GM18517 (cell line): ENCODE measurements at regions not wholly inside any gene's neighbourhood (a gene's known extent, or its start where the extent isn't known, plus 50 kb on each side); places are given as distances from the start of the nearest gene placed in this dataset.

ENCODE experiments used
- ATAC-seq: cut with Tn5 transposase; IDR thresholded peaks from one replicate; pipeline ENCODE4 v1.9.1; 2021; ENCODE audit warnings: mild to moderate bottlenecking, moderate library complexity; ENCODE audit not compliant: unreplicated experiment

DNA sequence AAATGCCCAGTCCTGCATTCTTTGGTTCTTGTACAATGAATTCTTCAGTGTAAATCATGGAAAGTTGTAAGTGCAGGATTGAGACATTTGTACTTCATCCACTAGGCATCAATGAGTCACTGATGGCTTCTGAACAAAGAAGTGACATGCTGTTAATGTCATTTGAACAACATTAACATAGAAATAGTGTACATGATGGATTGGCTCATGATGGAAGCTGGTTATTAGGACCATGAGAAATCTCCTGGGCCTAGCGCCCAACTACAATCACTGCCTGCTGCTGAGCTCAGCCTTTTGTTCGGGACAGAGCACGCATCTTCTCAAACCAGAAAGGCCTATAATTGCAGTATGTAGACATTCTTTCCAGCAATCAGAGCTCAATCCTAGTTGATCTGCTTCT, 316.8 kb upstream of the TSHZ2 start:
- ATAC-seq: no peak

DNA sequence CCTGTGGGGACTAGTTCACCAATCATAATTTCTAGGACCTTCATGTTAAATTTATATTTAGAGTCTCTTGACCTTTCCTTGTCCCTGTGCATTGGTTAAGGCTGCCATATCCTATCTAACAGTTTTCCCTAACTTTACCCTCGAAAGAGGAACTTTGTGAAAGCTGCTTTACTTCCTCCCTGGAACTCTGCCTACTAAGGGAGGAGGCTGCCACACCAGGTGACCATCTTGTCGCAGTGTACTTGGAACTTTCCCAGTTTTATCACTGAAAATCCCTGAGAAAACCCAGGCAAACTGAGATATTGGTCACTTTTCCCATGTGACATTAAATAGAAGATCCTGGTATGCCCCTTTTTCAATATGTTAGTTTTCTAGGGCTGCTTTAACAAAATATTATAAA, 317.6 kb upstream of the TSHZ2 start:
- no peak for ATAC-seq

DNA sequence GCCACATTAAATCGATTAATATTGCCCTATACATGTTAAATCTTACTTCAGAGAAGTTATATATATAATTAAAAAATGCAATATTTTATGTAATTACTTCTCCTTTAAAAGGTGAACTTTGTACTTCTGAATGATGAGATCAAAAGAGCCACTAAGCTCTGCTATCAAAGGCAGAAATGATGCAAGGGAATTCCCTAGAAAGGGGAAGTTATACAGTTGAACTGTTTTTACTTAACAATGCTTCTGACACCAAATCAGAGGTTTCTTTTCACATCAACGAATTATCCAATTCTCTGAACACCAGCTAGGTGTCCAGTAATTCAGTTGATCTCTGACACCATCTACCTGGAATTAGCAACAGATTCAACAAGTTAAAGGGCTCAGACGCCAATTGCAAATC, 319.9 kb upstream of the TSHZ2 start:
- ATAC-seq: no peak

DNA sequence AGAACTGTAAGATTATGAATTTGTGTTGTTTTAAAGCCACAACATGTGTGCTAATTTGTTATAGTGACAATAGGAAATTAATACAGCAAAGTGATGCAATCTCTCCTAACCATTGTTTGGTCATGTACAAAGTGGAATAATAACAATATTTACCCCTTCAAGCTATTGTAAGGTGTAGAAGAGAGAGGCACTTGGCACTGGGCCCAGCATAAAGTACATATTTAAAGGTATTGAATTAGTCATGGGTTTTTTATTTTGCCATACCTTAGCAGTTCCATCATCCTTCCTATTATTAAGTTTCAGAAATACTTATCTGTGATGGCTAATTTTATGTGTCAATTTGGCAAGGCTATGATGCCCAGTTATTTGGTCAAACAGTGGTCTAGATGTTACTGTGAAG, 322.4 kb upstream of the TSHZ2 start:
- ATAC-seq: no peak

DNA sequence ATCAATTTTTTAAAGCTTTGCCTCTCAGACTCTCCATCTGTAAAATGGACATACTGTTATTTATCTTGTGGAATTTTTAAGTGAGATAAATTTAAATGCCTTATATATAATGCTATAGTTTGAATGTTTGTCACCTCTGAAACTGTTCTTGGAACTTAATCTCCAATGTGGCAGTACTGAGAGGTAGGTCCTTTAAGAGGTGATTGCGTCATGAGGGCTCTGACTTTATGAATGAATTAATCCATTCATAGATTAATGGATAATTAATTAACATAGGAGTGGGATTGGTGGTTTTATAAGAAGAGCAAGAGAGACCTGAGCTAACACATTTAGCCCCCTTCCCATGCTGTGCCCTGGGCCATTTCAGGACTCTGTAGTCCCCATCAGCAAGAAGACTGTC, 326.3 kb upstream of the TSHZ2 start:
- no peak for ATAC-seq

DNA sequence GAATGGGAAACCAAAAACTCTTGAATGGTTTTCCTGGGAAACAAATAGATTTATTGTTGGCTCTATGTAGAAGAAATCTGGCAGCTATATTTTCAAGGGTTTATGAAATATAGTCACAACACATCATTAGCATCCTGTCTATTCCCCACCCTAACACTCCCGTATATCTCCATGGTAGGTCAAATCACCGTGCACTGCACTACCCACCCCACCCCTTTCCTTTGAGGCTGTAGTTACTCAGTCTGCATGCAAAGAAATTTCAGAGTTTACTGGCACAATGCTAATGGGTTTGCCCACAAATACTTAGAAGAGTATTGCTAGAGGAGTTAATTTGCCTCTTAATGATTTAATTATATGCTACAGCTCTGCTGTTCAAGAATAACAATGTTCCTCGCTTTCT, 329.1 kb upstream of the TSHZ2 start:
- no peak for ATAC-seq

DNA sequence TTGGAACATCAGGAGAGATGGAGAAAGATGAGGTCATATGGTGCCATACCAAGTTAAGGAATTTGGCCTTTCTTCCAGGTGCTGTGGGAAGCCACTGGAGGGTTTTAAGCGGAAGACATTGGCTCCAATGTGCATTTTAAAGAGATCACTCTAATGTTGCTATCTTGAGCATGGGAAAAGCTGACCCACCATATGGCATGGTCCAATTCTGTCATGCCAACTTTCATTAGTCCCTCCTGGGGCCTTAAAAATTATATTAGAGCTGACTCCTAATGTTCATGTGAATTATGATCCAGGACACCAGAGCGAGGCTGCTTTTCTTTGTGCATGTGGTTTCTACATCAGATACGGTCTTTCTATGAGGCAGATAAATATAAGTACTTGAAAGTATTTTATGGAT, 335.0 kb upstream of the TSHZ2 start:
- ATAC-seq: no peak

DNA sequence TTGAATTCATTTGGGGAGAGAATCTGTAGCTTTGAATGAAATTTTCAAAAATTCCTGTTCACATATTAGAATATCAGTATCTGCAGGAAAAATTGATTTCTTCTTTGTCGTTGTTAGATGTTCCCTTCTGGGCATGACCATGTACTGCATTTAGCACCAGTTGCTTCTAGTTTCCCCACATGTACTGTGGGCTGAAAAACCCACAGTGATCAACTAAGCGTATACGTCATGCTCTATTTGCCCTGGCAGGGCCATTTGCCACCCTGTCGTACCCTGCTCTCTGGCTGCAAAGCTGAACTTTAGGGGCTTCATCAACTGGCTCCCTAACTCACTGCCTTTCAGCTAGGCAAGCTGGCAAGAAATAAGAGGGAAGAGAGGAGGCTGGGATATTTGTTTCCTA, 340.7 kb upstream of the TSHZ2 start:
- no peak for ATAC-seq

DNA sequence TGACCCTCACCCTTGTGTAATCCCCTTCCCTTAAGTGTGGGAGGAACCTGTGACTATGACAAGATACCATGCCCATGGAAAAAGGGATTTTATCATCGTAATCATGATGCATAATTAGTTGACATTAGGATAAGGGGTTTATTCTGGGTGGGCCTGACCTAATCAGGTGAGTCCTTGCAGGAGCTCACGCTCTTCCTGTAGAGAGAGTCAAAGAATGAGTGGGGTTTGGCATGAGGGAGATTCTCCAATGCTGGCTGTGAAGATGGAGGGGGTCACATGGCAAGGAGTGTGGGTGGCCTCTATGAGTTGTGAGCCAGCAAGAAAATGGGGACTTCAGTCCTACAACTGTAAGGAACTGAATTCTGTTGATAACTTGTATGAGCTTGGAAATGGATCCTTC, 342.0 kb upstream of the TSHZ2 start:
- ATAC-seq: no peak

DNA sequence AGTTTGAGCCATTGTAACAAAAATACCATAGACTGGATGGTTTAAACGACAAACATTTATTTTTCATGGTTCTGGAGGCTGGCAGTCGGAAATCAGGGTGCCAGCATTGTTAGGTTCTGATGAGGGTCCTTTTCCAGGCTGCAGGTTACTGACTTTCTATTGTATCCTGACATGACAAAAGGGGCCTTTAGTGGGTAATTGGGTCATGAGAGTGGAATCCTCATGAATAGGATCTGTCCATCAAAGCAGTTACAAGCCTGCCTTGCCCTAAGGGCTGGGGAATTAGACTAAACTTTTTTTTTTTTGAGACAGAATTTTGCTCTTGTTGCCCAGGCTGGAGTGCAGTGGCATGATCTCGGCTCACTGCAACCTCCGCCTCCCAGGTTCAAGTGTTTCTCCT, 347.9 kb upstream of the TSHZ2 start:
- ATAC-seq: no peak

DNA sequence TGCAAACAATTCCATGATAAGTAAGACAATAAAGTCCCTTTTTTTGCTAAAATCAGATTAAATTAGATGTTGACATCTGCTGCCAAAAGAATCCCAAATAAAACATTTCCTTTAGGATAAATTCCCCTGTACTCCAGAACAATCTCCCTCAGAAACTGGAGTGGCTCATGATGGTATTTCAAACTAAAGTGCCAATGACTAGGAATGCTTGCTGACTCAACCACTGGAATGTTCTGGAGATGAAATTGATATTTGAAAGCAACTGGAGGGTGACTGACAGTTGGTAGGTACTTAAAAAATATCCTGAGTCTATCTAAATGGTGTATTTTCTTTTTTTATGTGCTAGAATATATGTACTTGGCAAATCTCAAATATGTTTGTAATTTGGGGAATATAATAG, 350.1 kb upstream of the TSHZ2 start:
- ATAC-seq: no peak

DNA sequence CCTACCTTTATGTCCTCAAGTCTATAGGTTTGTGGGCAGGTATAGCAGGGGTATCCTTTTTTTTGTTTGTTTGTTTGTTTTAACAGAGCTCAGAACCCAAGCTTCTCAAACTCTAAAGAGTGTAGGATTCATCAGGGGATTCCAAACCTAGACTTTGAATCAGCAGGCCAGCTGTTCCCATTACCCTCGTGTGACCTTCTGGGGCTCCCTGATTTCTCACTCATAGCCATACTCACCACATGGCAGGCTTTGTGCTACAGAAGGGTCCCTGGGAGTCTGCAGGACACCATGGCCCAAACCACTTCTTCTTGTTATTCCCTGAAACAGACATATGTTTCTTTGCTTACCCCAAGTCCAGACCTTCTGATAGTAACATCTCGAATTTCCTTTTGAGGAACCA, 350.8 kb upstream of the TSHZ2 start:
- ATAC-seq: no peak

DNA sequence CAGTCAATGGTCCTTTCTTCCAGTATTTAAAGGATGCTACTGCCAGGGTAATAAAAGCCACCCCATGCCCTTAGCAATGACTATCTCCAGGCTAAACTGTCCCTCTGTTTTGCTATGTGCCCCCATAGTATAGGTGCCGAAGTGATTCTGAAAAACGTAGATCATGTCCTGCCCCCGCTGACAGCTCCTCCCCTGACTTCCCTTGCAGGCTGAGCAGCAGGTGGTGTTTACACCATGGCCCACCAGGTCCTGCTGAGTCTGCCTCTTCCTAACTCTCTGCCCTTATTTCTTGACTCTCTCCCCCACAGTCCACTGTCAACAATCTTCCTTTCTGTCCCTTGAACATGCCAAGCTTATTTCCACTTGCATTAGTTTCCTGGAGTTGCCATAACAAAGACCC, 352.5 kb upstream of the TSHZ2 start:
- ATAC-seq: no peak

DNA sequence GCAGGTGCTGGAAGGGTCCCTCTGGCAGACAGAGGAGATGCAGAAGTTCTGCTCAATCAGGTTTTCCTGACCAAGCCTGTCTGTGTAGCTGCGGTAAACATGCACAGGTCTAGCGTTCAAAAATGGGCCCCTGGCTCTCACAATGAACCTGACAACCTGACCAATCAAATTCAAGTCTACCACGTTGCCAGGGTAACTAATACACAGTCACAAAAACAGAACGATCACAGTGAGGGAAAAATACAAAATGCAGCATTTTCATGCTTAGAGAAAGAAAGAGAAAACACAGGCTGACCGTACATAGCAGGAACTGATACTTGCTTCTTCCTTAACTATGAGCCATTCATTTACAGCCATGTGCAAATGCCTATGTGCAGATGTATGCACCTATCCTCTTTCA, 353.1 kb upstream of the TSHZ2 start:
- peak; percentile 60 for ATAC-seq

DNA sequence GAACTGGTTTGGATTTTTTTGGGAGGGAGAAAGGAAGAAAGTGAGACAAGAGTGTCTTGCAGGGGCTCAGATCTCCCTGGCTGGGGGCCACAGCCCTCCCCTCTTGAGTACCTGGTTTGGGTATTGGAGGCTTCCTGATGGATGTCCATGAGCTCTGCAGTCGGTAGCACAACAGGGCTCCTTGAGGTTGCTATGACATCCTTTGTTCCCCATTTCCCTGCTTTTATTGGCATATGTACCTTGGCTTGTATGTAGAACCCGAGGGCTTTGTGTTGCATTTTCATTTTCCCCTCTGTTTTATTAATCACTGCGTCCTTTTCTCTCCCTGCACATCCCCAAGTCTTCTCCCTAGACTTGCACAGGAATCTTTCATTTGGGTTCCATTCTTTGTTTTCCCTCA, 355.5 kb upstream of the TSHZ2 start:
- ATAC-seq: no peak

DNA sequence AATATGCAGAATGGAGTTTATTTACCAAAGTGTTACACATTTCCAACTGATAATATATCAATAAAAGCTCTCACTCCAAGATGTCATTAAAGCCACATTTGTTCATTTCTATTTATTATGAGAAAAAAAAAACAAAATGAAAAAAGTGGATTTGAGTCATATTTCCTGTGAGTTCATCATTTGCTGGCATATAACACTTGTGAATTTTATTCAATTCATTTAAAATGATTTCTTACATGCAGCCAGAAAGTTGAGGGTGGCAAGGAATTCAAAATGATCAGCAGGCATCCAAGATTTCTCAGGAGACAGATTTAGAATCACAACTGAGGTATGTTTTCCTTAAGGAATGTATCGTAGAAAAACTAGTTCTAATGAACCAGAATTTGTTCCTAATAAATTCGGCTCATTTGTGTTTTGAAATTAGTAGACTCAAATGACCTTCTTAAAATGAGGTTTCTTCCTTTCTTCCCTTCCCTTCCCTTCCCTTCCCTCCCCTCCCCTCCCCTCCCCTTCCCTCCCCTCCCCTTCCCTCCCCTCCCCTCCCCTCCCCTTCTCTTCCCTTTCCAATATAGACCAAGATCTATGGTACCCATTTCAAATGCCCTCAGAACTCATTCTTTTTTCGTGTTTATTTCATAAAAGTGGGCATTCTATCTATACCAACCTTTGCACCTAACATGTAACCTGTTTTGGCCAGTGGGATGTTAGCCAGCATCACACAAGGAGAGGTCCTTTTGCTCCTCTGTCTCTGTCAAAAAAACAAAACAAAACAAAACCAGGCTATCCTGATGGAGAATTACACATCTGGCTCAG, 357.9 kb upstream of the TSHZ2 start:
- ATAC-seq: no peak

DNA sequence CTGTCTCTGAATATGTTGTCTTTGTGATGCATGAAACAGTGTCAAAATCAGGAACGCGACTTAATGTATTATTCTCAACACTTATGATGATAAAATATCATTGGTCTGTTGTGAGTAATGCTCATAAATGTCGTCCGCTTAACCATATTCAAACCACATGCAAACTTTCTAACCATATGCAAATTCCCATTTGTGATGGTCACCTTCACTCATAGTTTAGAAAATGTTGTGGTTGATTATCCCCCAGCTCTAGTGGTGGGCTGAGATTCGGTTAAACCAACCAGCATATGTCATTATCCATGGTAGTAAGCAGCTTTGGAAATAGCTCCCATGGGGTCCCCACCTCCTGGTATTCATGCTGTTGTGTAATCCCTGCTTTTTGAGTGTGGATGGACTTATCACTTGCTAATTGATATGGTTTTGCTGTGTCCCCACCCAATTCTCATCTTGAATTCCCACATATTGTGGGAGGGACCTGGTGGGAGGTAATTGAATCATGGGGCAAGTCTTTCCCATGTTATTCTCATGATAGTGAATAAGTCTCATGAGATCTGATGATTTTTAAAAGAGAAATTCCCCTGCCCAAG, 360.0 kb upstream of the TSHZ2 start:
- no peak for ATAC-seq

DNA sequence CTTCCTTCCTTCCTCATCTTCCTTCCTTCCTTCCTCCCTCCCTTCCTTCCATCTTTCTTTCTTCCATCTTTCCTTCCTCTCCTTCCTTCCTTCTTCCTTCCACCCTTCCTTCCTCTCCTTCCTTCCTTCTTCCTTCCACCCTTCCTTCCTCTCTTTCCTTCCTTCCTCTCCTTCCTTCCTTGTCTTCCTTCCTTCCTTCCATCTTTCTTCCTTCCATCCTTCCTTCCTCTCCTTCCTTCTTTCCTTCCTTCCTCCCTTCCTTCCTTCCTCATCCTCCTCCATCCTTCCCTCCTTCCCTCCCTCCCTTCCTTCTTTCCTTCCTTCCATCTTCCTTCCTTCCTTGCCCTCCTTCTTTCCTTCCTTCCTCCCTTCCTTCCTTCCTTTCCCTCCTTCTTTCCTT, 361.4 kb upstream of the TSHZ2 start:
- ATAC-seq: no peak

DNA sequence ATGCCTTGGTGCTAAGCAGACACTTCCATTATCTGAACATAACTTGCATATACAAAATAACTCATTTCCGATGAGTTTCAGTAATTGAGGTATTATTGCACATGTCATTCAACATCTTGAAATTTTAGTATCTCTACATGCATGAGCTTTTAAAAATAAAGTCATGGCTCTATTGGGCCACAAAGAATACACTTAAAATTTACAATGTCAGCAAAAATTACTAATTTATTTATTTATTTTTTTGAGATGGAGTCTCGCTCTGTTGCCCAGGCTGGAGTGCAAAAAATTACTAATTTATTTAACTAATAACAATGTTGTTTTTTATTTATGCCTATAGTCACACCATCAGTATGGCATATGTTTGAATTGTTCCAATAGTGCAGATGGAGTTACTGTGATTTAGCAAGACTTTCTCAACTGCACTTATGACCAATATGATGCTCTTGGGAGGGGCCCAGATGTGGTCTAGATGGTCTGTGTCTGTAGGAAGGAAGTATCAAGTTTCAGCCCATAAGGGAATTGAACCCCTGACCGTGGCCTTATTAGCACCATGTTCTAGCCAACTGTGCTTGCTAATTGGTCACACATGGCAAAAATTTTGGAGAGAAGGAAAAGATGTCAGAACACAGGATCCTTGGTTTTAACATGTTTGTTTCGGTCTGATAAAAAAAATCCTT, 370.7 kb upstream of the TSHZ2 start:
- no peak for ATAC-seq

DNA sequence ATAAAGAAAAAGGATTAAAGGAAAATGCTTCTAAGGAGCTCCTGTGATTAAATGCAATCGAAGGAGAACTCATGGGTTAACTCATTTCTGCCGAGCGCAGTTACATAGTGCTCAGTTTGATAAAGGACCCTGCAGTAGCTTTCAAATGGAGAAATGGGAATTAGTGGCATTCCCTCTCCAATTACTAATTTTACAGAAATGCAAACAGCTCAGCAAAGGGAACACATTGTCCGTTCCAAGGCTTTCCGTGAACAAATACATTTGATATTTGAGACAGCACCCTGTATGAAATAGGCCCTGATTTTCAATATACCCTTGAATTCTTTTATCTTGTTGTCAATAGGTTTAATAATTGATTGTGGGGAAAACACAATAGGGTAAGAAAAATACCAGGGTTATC, 375.9 kb upstream of the TSHZ2 start:
- no peak for ATAC-seq

DNA sequence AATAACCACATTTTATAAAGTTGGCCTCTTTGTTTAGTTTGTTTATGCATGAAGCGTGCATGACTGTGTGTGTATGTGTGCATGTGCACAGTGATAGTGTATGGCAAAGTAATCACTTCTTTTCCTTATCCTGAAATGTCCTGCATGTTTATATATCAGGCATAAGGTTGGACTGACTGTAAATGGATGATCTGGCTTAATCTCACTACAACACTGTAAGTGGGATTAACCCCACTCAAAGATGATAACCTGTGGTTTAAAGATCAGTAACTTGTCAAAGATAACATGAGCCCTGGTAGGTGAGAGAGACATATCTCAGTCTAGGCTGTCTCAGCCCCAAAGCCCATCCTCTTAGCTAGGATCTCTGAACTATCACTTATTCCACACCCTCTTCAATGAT, 376.6 kb upstream of the TSHZ2 start:
- ATAC-seq: no peak

DNA sequence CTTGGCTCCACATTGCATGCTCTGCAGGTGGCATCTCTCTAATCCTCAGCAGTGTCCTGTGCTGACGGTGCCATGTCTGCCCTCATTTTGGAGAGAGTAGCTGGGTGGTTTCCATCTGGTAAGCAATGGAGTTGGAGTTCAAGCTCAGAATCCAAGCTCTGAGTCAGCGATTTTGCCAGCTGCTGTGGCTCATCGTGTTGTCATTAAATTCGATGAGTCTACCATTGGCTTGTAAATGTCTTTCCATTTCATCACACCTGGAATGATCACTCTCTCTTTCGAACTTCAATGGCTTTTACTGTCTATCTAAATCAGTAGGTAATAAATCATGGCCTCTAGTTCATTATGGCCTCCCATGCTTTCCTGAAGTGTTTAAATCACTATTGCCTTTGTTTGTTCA, 378.5 kb upstream of the TSHZ2 start:
- ATAC-seq: no peak
